ENCODE measurements at regions not wholly inside any gene's neighbourhood (a gene's known extent, or its start where the extent isn't known, plus 50 kb on each side); places are given as distances from the start of the nearest gene placed in this dataset.
"Not testable (repeated sequence)": the region's sequence is repeated elsewhere in the genome, so short reads cannot be mapped to it uniquely, and the experiment has no call there.

- no peak for DNase-seq
Measured at GRCh38 chr10:3570131-3570729, 214.8 kb downstream of the KLF6 start.

GRCh38 chr10:3568983-3569382 is 216.0 kb downstream of the KLF6 start:
- no peak for DNase-seq

GRCh38 chr10:3568392-3568791 is 216.6 kb downstream of the KLF6 start:
- no peak for DNase-seq

GRCh38 chr10:3567291-3567963 is 217.6 kb downstream of the KLF6 start:
- DNase-seq = no peak

GRCh38 chr10:3566627-3567026 is 218.4 kb downstream of the KLF6 start:
- no peak for DNase-seq

- no peak for DNase-seq
Measured at GRCh38 chr10:3564346-3565002, 220.5 kb downstream of the KLF6 start.

- no peak for DNase-seq
Measured at GRCh38 chr10:3563298-3563697, 221.7 kb downstream of the KLF6 start.

- not testable (repeated sequence) for DNase-seq
Measured at GRCh38 chr10:3560628-3561027, 224.4 kb downstream of the KLF6 start.

GRCh38 chr10:3559527-3559926 is 225.5 kb downstream of the KLF6 start:
- DNase-seq = no peak

GRCh38 chr10:3559011-3559410 is 226.0 kb downstream of the KLF6 start:
- no peak for DNase-seq

GRCh38 chr10:3556191-3557017 is 228.6 kb downstream of the KLF6 start:
- not testable (repeated sequence) for DNase-seq

- no peak for DNase-seq
Measured at GRCh38 chr10:3554121-3554522, 230.9 kb downstream of the KLF6 start.

GRCh38 chr10:3552281-3552680 is 232.7 kb downstream of the KLF6 start:
- no peak for DNase-seq

GRCh38 chr10:3551761-3552160 is 233.2 kb downstream of the KLF6 start:
- DNase-seq = no peak

- no peak for DNase-seq
Measured at GRCh38 chr10:3549118-3549517, 235.9 kb downstream of the KLF6 start.

GRCh38 chr10:3548702-3549101 is 236.3 kb downstream of the KLF6 start:
- DNase-seq = no peak

- DNase-seq = no peak
Measured at GRCh38 chr10:3548076-3548475, 236.9 kb downstream of the KLF6 start.

- DNase-seq = no peak
Measured at GRCh38 chr10:3544561-3544960, 240.4 kb downstream of the KLF6 start.

- DNase-seq = no peak
Measured at GRCh38 chr10:3542185-3542611, 242.8 kb downstream of the KLF6 start.

GRCh38 chr10:3539696-3540383 is 245.2 kb downstream of the KLF6 start:
- no peak for DNase-seq

- no peak for DNase-seq
Measured at GRCh38 chr10:3538656-3539531, 246.1 kb downstream of the KLF6 start.

- DNase-seq = no peak
Measured at GRCh38 chr10:3538291-3538655, 246.7 kb downstream of the KLF6 start.

Measured in activated CD4-positive, CD25-positive, alpha-beta regulatory T cell (primary cell).